HG02623 (cell line): ENCODE measurements at regions not wholly inside any gene's neighbourhood (a gene's known extent, or its start where the extent isn't known, plus 50 kb on each side); places are given as distances from the start of the nearest gene placed in this dataset.
"Not testable (repeated sequence)": the region's sequence is repeated elsewhere in the genome, so short reads cannot be mapped to it uniquely, and the experiment has no call there.

Source experiments
- ATAC-seq: cut with Tn5 transposase; IDR thresholded peaks from one replicate; pipeline ENCODE4 v1.9.1; 2021; ENCODE audit warnings: moderate library complexity; ENCODE audit not compliant: unreplicated experiment

- ATAC-seq: no peak
These were observed 187.8 kb downstream of the SHQ1 start for GRCh38 chr3:72660270-72661114.

GRCh38 chr3:72659596-72659995 is 188.6 kb downstream of the SHQ1 start:
- no peak for ATAC-seq

GRCh38 chr3:72659188-72659587 is 189.1 kb downstream of the SHQ1 start:
- no peak for ATAC-seq

- ATAC-seq: no peak
These were observed 189.7 kb downstream of the SHQ1 start for GRCh38 chr3:72658466-72659100.

GRCh38 chr3:72657666-72658065 is 190.6 kb downstream of the SHQ1 start:
- ATAC-seq: no peak

- ATAC-seq: no peak
These were observed 192.5 kb downstream of the SHQ1 start for GRCh38 chr3:72655723-72656122.

GRCh38 chr3:72655131-72655551 is 193.1 kb downstream of the SHQ1 start:
- no peak for ATAC-seq

GRCh38 chr3:72652395-72652794 is 195.8 kb downstream of the SHQ1 start:
- no peak for ATAC-seq

- ATAC-seq: no peak
These were observed 196.7 kb downstream of the SHQ1 start for GRCh38 chr3:72651498-72651897.

GRCh38 chr3:72646263-72646662 is 202.0 kb downstream of the SHQ1 start:
- no peak for ATAC-seq

GRCh38 chr3:72643635-72644034 is 204.6 kb downstream of the SHQ1 start:
- not testable (repeated sequence) for ATAC-seq

- no peak for ATAC-seq
These were observed 206.6 kb downstream of the SHQ1 start for GRCh38 chr3:72641684-72642083.

- no peak for ATAC-seq
These were observed 207.2 kb downstream of the SHQ1 start for GRCh38 chr3:72641072-72641471.

- no peak for ATAC-seq
These were observed 211.2 kb downstream of the SHQ1 start for GRCh38 chr3:72636969-72637597.

- no peak for ATAC-seq
These were observed 212.7 kb downstream of the SHQ1 start for GRCh38 chr3:72635551-72635950.

GRCh38 chr3:72634128-72634527 is 214.1 kb downstream of the SHQ1 start:
- ATAC-seq: peak; percentile 54

- peak; percentile 39 for ATAC-seq
These were observed 214.7 kb downstream of the SHQ1 start for GRCh38 chr3:72633534-72633933.

GRCh38 chr3:72633121-72633520 is 215.1 kb downstream of the SHQ1 start:
- ATAC-seq: no peak

GRCh38 chr3:72632129-72632528 is 216.1 kb downstream of the SHQ1 start:
- ATAC-seq: no peak

GRCh38 chr3:72630969-72631344 is 217.3 kb downstream of the SHQ1 start:
- no peak for ATAC-seq

GRCh38 chr3:72630327-72630968 is 217.8 kb downstream of the SHQ1 start:
- no peak for ATAC-seq
